Bronchial epithelial cell (primary cell): ENCODE measurements at regions not wholly inside any gene's neighbourhood (a gene's known extent, or its start where the extent isn't known, plus 50 kb on each side); places are given as distances from the start of the nearest gene placed in this dataset.

Experiments used
- DNase-seq: peaks from one replicate; pipeline ENCODE4 v3.0.0-alpha.2; 2010; ENCODE audit warnings: low read depth
- FAIRE-seq: peaks from 2 replicates; lab custom pipeline; 2011; peaks lifted over from hg19 to GRCh38; lab: Jason Lieb, UNC
- H3K27me3 ChIP-seq: 2 replicates; pipeline ENCODE4 v1.5.1; 2011; ENCODE audit warnings: low read length; ENCODE audit not compliant: control insufficient read depth, insufficient read depth
- H3K36me3 ChIP-seq: 2 replicates; pipeline ENCODE4 v1.5.1; 2011; ENCODE audit warnings: low read length; ENCODE audit not compliant: control insufficient read depth, insufficient read depth
- H3K4me3 ChIP-seq: 2 replicates; pipeline ENCODE4 v1.5.1; 2011; ENCODE audit warnings: mild to moderate bottlenecking, low read depth, low read length, control low read depth
- TF ChIP-seq, protein P1 (sequence below): IDR thresholded peaks from 2 replicates; pipeline ENCODE4 v1.5.1; 2011; ENCODE audit warnings: mild to moderate bottlenecking, moderate library complexity, low read length, control low read depth, inconsistent platforms; ENCODE audit not compliant: insufficient read depth, severe bottlenecking

DNA sequence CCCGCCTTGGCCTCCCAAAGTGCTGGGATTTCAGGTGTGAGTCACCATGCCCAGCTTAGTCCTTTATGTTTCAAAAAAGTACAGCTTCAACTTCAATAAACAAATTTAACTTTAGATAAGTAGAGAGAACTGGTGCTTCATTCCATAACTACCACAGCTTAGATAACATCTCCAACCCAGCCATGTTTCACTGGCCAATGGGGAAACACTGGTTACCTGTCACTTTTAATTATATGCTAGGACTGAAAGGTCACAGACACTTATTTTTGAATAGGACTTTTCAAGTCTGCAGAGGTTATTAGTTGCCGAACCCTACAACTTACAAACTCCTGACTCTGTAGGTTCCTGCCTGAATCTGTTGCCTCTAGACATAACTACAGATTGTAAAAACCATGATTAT is 56.5 kb upstream of the ST6GALNAC3 start:
- Histone ChIP-seq H3K36me3 (no peaks in the 10 kb centered on the region), H3K27me3 (no peaks in the 10 kb centered on the region), H3K4me3 (no peak overlapping the region)
- no peak for DNase-seq
- no peak for FAIRE-seq
- TF ChIP-seq, protein P1, sequence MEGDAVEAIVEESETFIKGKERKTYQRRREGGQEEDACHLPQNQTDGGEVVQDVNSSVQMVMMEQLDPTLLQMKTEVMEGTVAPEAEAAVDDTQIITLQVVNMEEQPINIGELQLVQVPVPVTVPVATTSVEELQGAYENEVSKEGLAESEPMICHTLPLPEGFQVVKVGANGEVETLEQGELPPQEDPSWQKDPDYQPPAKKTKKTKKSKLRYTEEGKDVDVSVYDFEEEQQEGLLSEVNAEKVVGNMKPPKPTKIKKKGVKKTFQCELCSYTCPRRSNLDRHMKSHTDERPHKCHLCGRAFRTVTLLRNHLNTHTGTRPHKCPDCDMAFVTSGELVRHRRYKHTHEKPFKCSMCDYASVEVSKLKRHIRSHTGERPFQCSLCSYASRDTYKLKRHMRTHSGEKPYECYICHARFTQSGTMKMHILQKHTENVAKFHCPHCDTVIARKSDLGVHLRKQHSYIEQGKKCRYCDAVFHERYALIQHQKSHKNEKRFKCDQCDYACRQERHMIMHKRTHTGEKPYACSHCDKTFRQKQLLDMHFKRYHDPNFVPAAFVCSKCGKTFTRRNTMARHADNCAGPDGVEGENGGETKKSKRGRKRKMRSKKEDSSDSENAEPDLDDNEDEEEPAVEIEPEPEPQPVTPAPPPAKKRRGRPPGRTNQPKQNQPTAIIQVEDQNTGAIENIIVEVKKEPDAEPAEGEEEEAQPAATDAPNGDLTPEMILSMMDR: no peak

DNA sequence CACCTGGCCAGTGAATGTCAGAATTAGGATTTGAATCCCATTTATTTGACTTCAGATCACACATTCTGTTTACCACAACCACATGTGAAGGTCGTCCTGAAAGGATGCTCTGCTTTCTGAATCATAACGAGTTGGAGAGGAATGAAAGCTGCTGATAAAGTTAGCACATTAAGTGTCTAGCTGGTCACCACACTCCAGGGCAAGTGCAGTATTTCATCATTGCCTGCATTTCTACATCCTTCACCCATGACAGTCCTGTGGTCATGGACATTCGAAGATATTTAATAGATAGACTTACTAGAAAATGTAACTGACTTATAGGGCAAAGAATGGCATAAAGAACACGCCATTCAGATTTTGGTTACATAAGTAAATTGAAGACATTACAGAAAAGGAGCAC is 52.7 kb upstream of the ST6GALNAC3 start:
- DNase-seq (no peak), FAIRE-seq (no peak)
- TF ChIP-seq, protein P1: no peak
- no peak overlapping the region for H3K4me3 ChIP-seq
- H3K27me3 ChIP-seq: no peaks in the 10 kb centered on the region
- H3K36me3 ChIP-seq: no peaks in the 10 kb centered on the region

DNA sequence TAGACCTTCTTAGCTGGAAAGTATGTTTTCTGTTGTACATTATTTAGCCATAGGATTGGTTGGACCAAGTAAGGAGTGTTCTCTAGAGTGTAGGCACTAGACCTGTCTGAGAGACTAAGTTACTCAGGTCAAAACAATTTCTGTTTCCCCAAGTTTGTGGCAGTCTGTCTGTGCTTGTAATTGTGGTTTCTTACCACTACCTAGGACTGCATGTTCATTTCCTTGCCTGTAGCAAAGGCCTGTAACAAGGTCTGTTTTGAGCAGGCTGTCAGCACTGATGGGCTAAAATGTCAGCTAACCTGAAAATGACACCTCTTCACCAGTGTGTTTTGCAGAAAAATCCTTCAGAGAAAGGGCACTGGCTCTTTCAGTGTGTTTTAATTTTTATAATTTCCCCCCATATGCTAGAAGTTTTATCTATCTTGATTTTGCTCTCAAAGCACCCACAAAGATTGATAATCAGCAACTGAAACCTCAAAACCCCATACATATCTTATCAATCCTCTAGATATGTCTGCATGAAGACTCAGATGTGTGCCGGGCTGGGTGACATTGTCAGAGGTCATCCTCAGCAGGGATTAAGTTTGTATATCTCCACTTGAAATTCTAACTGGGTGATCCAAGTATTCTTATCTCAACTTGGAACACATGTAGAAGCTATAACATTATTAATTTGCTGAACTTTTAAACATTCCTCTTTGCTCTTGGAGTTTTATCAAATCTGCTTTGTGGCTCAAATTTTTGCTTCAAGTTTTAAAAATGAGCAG is 50.7 kb upstream of the ST6GALNAC3 start:
- no peaks in the 10 kb centered on the region for H3K27me3 ChIP-seq
- no peak for FAIRE-seq
- no peaks in the 10 kb centered on the region for H3K36me3 ChIP-seq
- no peak overlapping the region for H3K4me3 ChIP-seq
- DNase-seq: peak; percentile 49
- TF ChIP-seq, protein P1: no peak
